GM23338 (cell line): ENCODE measurements at regions not wholly inside any gene's neighbourhood (a gene's known extent, or its start where the extent isn't known, plus 50 kb on each side); places are given as distances from the start of the nearest gene placed in this dataset.

Source experiments
- ATAC-seq: fragments of 200-7000 bp; cut with Tn5 transposase; 3 replicates; pipeline ENCODE4 v1.9.1; 2020
- DNase-seq: peaks from one replicate; pipeline ENCODE4 v3.0.0-alpha.2; 2015; ENCODE audit warnings: low spot score
- H2AFZ ChIP-seq: fragments of 200-600 bp; sonication (generic); 2 replicates; pipeline ENCODE4 v1.8.0; 2016; ENCODE audit warnings: antibody characterized with exemption, mild to moderate bottlenecking, moderate library complexity
- H3F3A ChIP-seq: fragments of 200-600 bp; sonication (generic); replicated peaks from 2 replicates; pipeline ENCODE4 v1.8.0; 2017; ENCODE audit warnings: antibody characterized with exemption, mixed run types, low read depth
- H3K27ac ChIP-seq: fragments of 200-600 bp; sonication (generic); 2 replicates; pipeline ENCODE4 v1.6.1; 2016; ENCODE audit warnings: low read depth
- H3K27me3 ChIP-seq: fragments of 200-600 bp; sonication (generic); 2 replicates; pipeline ENCODE4 v1.8.0; 2016; ENCODE audit warnings: mild to moderate bottlenecking, mixed run types, moderate library complexity; ENCODE audit not compliant: insufficient read depth
- H3K36me3 ChIP-seq: fragments of 200-600 bp; sonication (generic); 2 replicates; pipeline ENCODE4 v1.8.0; 2016; ENCODE audit warnings: mild to moderate bottlenecking; ENCODE audit not compliant: insufficient read depth
- H3K4me1 ChIP-seq: fragments of 200-600 bp; sonication (generic); 2 replicates; pipeline ENCODE4 v1.8.0; 2016; ENCODE audit warnings: mild to moderate bottlenecking, moderate library complexity; ENCODE audit not compliant: insufficient read depth
- H3K4me2 ChIP-seq: fragments of 200-600 bp; sonication (generic); 2 replicates; pipeline ENCODE4 v1.7.1; 2017; ENCODE audit warnings: mixed run types
- H3K4me3 ChIP-seq: fragments of 200-600 bp; sonication (generic); 2 replicates; pipeline ENCODE4 v1.6.1; 2016; ENCODE audit warnings: mixed run types
- H3K79me2 ChIP-seq: fragments of 200-600 bp; sonication (generic); replicated peaks from 2 replicates; pipeline ENCODE4 v1.8.0; 2017; ENCODE audit warnings: mild to moderate bottlenecking; ENCODE audit not compliant: insufficient read depth
- H3K9me2 ChIP-seq: fragments of 200-600 bp; sonication (generic); 2 replicates; pipeline ENCODE4 v1.8.0; 2017; ENCODE audit not compliant: insufficient read depth
- H4K20me1 ChIP-seq: fragments of 200-600 bp; sonication (generic); replicated peaks from 2 replicates; pipeline ENCODE4 v1.8.0; 2017; ENCODE audit warnings: mild to moderate bottlenecking; ENCODE audit not compliant: insufficient read depth
- H3K27ac Mint-ChIP-seq: 2 replicates; pipeline ENCODE4 v1.8.0; 2020; ENCODE audit warnings: inconsistent platforms, mild to moderate bottlenecking, moderate library complexity, mixed read lengths
- H3K27me3 Mint-ChIP-seq: 3 replicates; pipeline ENCODE4 v1.8.0; 2022; ENCODE audit warnings: low read depth, mild to moderate bottlenecking, moderate library complexity, mixed read lengths, inconsistent platforms; ENCODE audit not compliant: insufficient read depth, poor library complexity
- H3K36me3 Mint-ChIP-seq: 3 replicates; pipeline ENCODE4 v1.8.0; 2021; ENCODE audit warnings: low read depth, mild to moderate bottlenecking, inconsistent platforms, moderate library complexity, mixed read lengths
- H3K4me1 Mint-ChIP-seq: 3 replicates; pipeline ENCODE4 v1.8.0; 2020; ENCODE audit warnings: mild to moderate bottlenecking, inconsistent platforms, mixed read lengths
- H3K4me3 Mint-ChIP-seq: 3 replicates; pipeline ENCODE4 v1.8.0; 2021; ENCODE audit warnings: moderate library complexity, mild to moderate bottlenecking, inconsistent platforms, mixed read lengths
- H3K9me3 Mint-ChIP-seq: 3 replicates; pipeline ENCODE4 v1.8.0; 2020; ENCODE audit warnings: moderate library complexity, mild to moderate bottlenecking, inconsistent platforms, mixed read lengths
- CREB1 ChIP-seq: fragments of 250-450 bp; sonication (Bioruptor Pico); IDR thresholded peaks from 2 replicates; pipeline ENCODE4 v1.5.0; 2020; ENCODE audit warnings: low read depth, mild to moderate bottlenecking, moderate library complexity
- CTCF ChIP-seq, 2 experiments: fragments of 200-600 bp in 1 of 2; sonication (generic) in 1 of 2; conservative IDR thresholded peaks; 2 replicates each; pipeline versions ENCODE4 v1.5.1 to v1.6.1; 2016 to 2017; ENCODE audit warnings: antibody characterized with exemption in 2 of 2, low read depth in 2 of 2, mild to moderate bottlenecking in 2 of 2, moderate library complexity in 1 of 2
- EZH2 ChIP-seq: fragments of 200-600 bp; sonication (generic); IDR thresholded peaks from one replicate; pipeline ENCODE4 v1.8.0; 2017; ENCODE audit warnings: antibody characterized with exemption, mild to moderate bottlenecking, low read depth; ENCODE audit not compliant: unreplicated experiment
- EZH2phosphoT487 ChIP-seq: fragments of 200-600 bp; sonication (generic); IDR thresholded peaks from one replicate; pipeline ENCODE4 v1.8.1; 2018; ENCODE audit warnings: antibody characterized with exemption; ENCODE audit not compliant: unreplicated experiment
- JUNB ChIP-seq: IDR thresholded peaks from one replicate; pipeline ENCODE4 v1.6.1; 2016; ENCODE audit warnings: antibody characterized with exemption; ENCODE audit not compliant: unreplicated experiment
- NANOG ChIP-seq: IDR thresholded peaks from 2 replicates; pipeline ENCODE4 v1.6.1; 2016; ENCODE audit warnings: antibody characterized with exemption, borderline replicate concordance
- POLR2AphosphoS5 ChIP-seq: IDR thresholded peaks from 2 replicates; pipeline ENCODE4 v1.6.1; 2016; ENCODE audit warnings: antibody characterized with exemption, low read depth
- STAT1 ChIP-seq: IDR thresholded peaks from one replicate; pipeline ENCODE4 v1.6.1; 2016; ENCODE audit warnings: antibody characterized with exemption; ENCODE audit not compliant: unreplicated experiment
- ZNF114 ChIP-seq: fragments of 250-450 bp; sonication (Bioruptor Pico); IDR thresholded peaks from 2 replicates; pipeline ENCODE4 v1.5.0; 2020; ENCODE audit warnings: mild to moderate bottlenecking, moderate library complexity
- ZNF331 ChIP-seq: fragments of 250-450 bp; sonication (Bioruptor Pico); IDR thresholded peaks from 2 replicates; pipeline ENCODE4 v1.5.0; 2020; ENCODE audit warnings: low read depth, mild to moderate bottlenecking, moderate library complexity
- ZNF462 ChIP-seq: fragments of 250-450 bp; sonication (Bioruptor Pico); IDR thresholded peaks from 2 replicates; pipeline ENCODE4 v1.5.0; 2020; ENCODE audit warnings: mild to moderate bottlenecking, moderate library complexity
- TF ChIP-seq, protein P1 (sequence below): IDR thresholded peaks from 2 replicates; pipeline ENCODE4 v1.6.1; 2016; ENCODE audit warnings: antibody characterized with exemption
- TF ChIP-seq, protein P2 (sequence below): IDR thresholded peaks from one replicate; pipeline ENCODE4 v1.6.1; 2018; ENCODE audit warnings: antibody characterized with exemption; ENCODE audit not compliant: unreplicated experiment

DNA sequence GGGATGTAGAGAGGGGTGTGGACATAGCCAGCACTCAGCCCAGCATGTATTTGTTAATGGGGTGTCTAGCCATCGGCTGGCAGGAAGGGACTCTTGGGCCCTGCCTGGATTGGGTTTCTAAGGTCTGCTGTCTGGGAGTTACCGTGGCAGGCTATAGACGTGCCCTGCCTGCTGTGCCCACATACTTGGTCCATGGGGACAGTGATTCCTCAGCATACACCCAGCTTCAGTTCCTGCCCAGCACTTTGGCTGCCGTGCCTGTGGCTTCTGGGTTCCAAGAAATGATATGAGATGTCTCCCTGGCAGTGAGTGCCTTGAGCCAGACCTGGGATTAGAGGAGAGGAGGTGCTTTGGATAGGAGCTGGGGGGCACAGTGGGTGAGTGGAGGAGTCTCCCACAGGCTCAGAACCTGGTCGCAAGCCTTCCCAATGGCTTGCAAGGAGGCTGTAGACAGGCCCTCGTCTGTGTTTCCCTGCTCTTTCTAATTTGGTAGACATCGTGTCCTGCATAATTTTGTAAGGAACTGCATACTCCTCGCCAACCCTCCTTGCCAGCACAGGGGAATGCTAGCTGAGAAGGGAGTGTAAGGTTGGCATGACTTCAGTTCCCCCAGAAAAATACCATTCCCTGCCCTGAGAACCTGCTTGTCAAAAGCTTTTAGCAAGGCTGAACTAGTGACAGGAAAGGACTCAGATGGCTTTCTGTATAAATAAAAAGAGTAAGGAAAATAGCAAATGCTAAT lies 287.9 kb downstream of the ZSWIM6 start:
- Mint-ChIP-seq H3K27me3 (peaks cover 1% of the 10 kb centered on the region), H3K9me3 (no peaks in the 10 kb centered on the region), H3K4me1 (peaks cover 14% of the 10 kb centered on the region), H3K36me3 (no peaks in the 10 kb centered on the region), H3K4me3 (no peak overlapping the region), H3K27ac (no peak overlapping the region)
- no peaks in the 10 kb centered on the region for H3F3A ChIP-seq
- no peaks in the 10 kb centered on the region for H3K79me2 ChIP-seq
- TF ChIP-seq CTCF (conservative IDR thresholded peaks at IDR 0.05; ENCODE audit: low read depth in 2 of 2), result no peak
- TF ChIP-seq POLR2AphosphoS5, result no peak
- TF ChIP-seq ZNF331 (CRISPR knock-in tag), result no peak
- TF ChIP-seq, protein P1, sequence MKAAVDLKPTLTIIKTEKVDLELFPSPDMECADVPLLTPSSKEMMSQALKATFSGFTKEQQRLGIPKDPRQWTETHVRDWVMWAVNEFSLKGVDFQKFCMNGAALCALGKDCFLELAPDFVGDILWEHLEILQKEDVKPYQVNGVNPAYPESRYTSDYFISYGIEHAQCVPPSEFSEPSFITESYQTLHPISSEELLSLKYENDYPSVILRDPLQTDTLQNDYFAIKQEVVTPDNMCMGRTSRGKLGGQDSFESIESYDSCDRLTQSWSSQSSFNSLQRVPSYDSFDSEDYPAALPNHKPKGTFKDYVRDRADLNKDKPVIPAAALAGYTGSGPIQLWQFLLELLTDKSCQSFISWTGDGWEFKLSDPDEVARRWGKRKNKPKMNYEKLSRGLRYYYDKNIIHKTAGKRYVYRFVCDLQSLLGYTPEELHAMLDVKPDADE, result no peak
- no peak for TF ChIP-seq JUNB
- no peak for TF ChIP-seq EZH2phosphoT487
- TF ChIP-seq EZH2, result no peak
- no peak for TF ChIP-seq STAT1
- TF ChIP-seq, protein P2, sequence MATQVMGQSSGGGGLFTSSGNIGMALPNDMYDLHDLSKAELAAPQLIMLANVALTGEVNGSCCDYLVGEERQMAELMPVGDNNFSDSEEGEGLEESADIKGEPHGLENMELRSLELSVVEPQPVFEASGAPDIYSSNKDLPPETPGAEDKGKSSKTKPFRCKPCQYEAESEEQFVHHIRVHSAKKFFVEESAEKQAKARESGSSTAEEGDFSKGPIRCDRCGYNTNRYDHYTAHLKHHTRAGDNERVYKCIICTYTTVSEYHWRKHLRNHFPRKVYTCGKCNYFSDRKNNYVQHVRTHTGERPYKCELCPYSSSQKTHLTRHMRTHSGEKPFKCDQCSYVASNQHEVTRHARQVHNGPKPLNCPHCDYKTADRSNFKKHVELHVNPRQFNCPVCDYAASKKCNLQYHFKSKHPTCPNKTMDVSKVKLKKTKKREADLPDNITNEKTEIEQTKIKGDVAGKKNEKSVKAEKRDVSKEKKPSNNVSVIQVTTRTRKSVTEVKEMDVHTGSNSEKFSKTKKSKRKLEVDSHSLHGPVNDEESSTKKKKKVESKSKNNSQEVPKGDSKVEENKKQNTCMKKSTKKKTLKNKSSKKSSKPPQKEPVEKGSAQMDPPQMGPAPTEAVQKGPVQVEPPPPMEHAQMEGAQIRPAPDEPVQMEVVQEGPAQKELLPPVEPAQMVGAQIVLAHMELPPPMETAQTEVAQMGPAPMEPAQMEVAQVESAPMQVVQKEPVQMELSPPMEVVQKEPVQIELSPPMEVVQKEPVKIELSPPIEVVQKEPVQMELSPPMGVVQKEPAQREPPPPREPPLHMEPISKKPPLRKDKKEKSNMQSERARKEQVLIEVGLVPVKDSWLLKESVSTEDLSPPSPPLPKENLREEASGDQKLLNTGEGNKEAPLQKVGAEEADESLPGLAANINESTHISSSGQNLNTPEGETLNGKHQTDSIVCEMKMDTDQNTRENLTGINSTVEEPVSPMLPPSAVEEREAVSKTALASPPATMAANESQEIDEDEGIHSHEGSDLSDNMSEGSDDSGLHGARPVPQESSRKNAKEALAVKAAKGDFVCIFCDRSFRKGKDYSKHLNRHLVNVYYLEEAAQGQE, result no peak
- TF ChIP-seq CREB1 (CRISPR knock-in tag), result no peak
- TF ChIP-seq ZNF462 (CRISPR knock-in tag), result no peak
- TF ChIP-seq NANOG, result no peak
- no peak for TF ChIP-seq ZNF114 (CRISPR knock-in tag)
- no peak overlapping the region for H2AFZ ChIP-seq
- H3K4me2 ChIP-seq, result no peak overlapping the region
- ATAC-seq (no peak), DNase-seq (no peak)
- H4K20me1 ChIP-seq, result no peaks in the 10 kb centered on the region
- no peak overlapping the region for H3K27ac ChIP-seq
- peaks cover 13% of the 10 kb centered on the region for H3K4me1 ChIP-seq
- no peaks in the 10 kb centered on the region for H3K36me3 ChIP-seq
- H3K27me3 ChIP-seq, result no peaks in the 10 kb centered on the region
- peaks cover 6% of the 10 kb centered on the region; the same call in 1 of the 2 replicates for H3K9me2 ChIP-seq
- H3K4me3 ChIP-seq, result no peak overlapping the region
